T-helper 22 cell (primary cell): ENCODE measurements at regions not wholly inside any gene's neighbourhood (a gene's known extent, or its start where the extent isn't known, plus 50 kb on each side); places are given as distances from the start of the nearest gene placed in this dataset.

Experiments
- DNase-seq: peaks from one replicate; pipeline ENCODE4 v3.0.0-alpha.2; 2020; ENCODE audit warnings: low read depth

DNA sequence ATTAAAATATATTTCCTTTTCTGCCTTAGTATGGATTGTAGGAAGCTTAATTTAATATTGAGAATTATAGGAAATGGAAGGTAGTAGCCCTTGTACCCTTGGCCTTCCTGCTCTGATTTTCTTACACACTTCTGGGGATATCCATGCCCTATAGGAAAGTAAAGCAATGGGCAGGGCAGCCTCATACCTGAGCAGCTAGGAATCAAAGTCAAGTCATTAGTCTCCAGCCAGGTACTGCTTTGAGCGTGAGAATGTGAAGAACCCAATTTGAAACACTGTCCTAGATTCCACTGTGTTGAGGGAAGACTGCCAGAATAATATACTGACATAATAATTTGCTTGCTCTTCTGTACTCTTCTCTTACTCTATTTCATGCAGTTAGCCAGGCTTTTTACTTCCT is 51.0 kb upstream of the L3MBTL3 start:
- DNase-seq, result no peak

DNA sequence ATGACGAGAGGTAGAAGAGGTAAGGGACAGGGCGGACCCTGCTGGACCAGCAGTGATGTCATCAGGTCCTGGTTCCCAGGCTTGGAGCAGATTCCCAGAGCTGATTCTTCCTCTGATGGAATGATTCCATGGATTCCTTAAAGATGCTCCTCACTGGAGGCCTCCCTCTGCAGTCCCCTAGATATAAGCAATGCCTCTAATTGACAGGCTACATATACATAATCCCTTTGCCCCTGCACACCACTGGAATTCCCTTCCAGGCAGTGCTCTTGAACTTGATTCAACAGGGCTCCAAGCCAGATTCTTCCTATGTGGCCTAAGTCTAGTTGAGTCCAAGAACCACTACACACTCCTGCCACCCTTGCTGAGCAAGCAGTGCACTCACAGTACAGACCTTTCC is 52.3 kb upstream of the L3MBTL3 start:
- no peak for DNase-seq

DNA sequence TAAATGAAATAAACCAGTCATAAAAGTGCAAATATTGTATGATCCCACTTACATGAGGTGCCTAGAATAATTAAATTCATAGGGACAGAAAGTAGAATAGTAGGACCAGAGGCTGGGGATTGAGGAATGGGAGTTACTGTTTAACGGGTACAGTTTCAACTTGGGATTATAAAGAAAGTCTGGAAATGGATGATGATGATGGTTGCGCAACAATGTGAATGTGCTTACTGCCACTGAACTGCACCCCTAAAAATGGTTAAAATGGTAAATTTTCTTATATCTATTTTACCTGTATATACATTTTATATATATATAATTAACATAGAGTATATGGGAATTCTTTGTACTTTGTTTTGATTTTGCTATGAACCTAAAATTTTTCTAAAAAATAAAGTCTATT is 53.3 kb upstream of the L3MBTL3 start:
- DNase-seq, result no peak

DNA sequence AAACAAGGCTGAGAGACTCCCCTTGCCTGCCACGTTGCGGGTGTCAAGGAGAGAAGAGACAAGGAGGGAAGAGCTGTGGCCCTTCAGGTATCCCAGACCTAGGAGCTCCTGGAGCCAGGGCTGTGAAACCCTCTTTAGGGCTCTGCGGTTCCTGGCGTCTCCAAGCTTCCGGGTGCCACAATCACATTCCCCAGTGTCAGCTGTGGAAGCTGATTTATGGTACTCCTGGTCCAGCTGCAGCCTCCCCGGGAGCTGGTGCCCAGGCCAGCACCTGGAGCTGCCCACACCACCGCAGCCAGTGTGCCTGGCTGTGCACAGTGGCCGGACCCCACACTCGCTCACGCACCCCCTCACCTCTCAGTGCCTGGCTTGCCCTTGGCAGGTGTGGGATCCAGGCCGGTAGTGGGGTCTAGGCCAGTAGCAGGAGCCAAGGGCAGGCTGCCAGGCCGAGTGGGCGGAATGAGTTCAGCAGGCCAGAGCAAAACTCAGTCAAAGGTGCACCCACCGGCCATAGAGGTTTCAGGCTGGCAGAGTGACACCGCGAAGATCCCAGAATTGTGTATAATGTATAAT is 58.9 kb upstream of the L3MBTL3 start:
- DNase-seq, result no peak

DNA sequence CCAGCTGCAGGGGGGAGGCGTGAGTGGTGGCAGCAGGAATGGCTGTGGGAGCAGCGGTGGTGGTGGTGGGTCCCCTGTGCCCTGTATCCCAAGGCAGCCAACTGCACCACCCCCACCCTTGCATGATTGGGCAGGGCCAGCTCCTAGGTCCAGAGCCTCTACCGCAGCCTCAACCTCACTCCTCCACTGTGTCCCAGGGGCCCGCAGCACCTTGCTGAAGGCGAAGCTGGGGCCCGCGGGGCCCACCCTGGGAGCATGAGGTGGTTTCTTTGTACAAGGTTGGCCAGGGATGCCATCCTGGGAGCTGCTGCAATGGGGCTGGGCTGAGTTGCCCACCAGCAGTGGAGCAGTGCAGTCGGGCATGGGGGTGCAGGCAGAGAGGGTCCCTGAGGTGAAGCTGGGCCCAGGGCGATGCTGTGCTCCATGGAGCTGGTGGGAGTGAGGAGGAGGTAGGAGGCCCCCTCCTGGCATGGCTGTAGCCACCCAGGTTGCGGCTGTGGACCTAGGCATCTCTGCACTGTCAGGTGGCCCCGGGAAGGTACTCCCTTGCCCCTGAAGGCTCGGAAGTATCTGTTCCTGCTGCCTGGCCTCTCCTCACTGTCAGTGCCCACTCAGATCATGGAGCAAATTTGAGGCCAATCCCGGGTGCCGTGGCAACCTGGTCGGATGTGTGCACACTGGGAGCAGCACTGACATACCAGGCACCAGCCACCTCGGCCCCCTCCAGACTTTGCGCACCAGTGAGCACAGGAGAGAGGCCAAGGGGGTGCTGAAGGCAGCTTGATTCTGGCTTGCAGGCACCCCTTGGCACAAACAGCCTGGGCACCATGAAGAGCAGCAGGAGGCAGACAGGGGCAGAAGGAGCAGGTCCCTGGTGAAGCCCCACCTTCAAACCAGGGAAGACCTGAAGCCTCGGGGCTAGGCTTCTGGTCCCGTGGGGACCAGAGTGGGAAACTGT is 60.2 kb upstream of the L3MBTL3 start:
- DNase-seq, result no peak

- DNase-seq, result no peak
Observed at GRCh38 chr6:129955584-129955983, 62.8 kb upstream of the L3MBTL3 start.

DNA sequence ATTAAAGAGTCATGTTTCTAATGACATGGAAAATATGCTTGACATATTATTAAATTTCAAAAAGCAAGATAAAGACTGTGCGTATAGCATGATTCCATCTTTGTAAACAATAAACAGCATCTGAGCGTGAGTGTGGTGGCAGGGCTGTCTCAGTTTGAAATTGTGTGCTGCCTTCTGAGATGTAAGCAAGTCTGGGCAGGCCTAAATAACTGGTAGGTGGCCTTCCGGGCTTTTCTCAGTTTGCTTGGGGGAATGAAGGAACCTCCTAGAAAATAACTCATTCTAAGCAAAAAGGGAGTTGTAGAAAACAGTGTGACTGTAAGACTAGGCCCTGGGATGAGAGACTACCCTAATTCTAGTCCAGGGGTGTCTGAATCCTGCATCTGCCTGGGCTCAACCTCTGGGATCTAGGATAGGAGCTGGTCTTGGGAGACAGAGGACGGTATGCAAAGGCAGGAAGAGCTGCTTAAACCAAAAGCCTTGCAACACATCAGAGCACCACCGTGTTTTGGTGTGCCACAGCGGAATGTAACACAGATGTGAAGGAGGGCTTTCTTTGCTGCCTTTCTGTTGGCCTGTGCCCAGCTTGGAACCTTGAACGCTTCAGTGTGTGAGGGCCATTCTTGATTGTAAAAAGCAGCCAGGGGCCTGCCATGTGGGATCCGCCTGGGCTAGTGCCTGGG is 63.5 kb upstream of the L3MBTL3 start:
- no peak for DNase-seq

DNA sequence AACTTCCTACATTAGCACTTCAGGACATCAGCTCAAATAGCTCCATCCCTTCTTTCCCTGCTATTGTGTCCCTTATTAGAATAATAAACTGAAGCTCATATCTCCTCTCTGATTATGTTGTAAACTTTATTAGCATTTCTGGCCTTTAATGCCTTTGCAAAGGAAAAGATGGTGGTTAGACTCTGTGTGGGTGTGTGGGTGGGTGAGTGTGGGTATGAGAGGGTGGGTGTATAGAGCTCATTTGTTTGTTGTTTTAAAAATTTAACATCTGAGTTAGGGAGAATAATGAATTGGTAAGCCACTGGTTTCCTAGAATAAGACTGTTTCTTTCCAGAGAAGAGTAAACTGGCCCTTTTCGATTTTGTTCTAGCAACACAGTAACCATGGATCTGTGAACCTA is 70.6 kb upstream of the L3MBTL3 start:
- DNase-seq, result no peak

GRCh38 chr6:129946439-129947140 is 71.8 kb upstream of the L3MBTL3 start:
- no peak for DNase-seq

DNA sequence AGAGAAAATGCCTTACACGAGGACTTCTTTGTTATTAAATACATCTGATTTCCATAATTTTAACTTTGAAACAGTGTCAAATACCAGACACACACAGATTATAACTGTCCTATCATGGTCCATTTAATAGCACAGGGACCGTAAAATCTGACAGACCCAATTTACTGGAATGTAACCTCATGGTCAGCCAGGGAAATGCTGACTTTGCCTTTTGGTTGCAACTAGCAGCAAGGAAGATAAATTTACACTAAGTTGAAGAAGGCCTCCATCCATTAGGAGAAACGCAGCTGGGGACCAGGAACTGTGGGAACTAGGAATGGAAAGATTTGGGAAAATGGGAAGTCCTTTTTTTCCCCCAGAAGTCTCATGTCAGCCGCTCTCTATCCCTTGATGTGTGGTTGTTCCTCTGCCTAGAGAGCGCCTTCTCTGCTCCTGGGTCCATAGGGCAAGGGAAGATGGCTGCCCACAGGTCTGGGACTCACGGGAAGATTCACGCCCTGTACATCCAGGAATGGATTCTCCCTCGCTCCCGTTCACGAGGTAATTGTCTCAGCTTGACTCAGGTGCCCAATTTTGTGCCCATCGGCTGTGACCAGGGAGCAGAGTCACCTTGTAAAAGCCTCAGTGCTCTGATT is 74.6 kb upstream of the L3MBTL3 start:
- no peak for DNase-seq

- no peak for DNase-seq
Observed at GRCh38 chr6:129940454-129941195, 77.8 kb upstream of the L3MBTL3 start.

- DNase-seq, result no peak
Observed at GRCh38 chr6:129938249-129939020, 77.3 kb upstream of the TMEM244 start.

- DNase-seq, result peak; percentile 4
Observed at GRCh38 chr6:129936329-129937165, 75.4 kb upstream of the TMEM244 start.

DNA sequence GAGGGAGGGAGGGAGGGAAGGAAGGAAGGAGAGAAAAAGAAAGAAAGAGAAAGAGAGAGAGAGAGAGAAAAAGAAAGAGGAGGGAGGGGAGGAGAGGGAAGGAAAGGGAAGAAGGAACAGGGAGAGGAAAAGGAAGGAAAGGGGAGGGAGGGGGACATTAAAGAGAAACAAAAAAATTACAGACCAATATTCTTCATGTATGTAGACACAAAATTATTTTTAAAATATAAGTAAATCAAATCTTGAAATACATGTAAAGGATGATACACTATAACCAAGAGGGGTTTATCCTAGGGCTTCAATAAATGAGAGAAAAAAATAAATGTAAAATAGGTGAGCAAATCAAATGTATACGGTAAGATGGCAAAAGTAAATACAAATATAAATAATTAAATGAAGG is 71.2 kb upstream of the TMEM244 start:
- no peak for DNase-seq

- no peak for DNase-seq
Observed at GRCh38 chr6:129929433-129929832, 68.3 kb upstream of the TMEM244 start.

GRCh38 chr6:129923530-129924250 is 62.6 kb upstream of the TMEM244 start:
- DNase-seq, result no peak

- DNase-seq, result no peak
Observed at GRCh38 chr6:129921169-129921817, 60.2 kb upstream of the TMEM244 start.

DNA sequence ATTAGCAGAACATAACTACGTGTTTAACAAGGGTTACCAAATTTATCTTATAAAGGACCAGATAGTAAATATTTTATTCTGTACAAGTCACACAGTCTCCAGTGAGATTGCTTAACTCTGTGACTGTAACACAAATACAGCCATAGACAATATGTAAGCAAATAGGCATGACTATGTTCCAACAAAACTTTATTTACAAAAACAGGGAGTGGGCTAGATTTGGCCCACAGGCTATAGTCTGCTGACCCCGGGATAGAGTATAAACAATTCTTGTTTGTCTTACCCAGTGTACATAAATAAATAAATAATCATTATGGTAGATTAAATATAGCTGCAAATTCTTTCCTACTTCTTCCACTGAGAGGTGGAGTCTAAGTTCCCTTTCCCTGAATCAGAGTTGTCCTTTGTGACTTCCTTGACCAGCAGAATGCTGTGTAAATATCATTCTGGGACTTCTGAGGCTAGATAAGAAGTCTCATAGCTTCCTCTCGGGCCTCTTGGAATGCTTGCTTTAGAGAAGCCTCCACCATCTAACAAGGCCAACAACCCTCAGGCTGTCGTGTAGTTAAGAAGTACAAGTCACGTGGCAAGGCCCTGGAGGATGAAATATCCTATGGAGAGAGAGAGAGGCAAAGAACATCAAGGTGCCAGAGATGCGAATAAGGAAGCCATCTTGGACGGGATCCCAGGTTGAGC is 59.1 kb upstream of the TMEM244 start:
- no peak for DNase-seq
